ENCODE measurements at regions not wholly inside any gene's neighbourhood (a gene's known extent, or its start where the extent isn't known, plus 50 kb on each side); places are given as distances from the start of the nearest gene placed in this dataset.

DNA sequence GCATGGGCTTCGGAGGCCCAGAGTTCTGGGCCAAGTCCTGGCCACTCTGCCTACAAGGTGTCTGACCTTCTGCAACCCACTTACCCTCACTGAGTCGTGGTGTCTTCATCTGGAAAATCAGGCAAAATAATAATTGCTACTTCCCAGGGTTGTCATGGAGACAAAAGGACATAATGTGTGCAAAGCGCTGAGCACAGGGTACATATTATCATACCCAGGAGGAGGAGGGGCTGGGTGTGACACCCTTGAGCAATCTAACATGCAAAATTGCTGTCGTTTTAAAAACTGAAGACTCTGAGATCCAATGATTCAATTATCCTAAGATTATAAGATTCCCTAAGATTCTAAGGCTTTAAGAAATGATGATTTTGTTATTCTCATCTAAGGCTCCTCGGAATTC, 459.5 kb downstream of the PTPRU start:
- TF ChIP-seq GATA3 (IDR thresholded peaks at IDR 0.05; ENCODE audit: low read depth, low read length) (no peak), GATA2 (IDR thresholded peaks at IDR 0.05; ENCODE audit: low read depth, low read length) (no peak)

Measured in SH-SY5Y (cell line).